ENCODE measurements at regions not wholly inside any gene's neighbourhood (a gene's known extent, or its start where the extent isn't known, plus 50 kb on each side); places are given as distances from the start of the nearest gene placed in this dataset.

GRCh38 chr12:125357561-125357960 is 292.3 kb downstream of the AACS start:
- no peak for DNase-seq (ENCODE audit: low read depth in 2 of 2)

DNA sequence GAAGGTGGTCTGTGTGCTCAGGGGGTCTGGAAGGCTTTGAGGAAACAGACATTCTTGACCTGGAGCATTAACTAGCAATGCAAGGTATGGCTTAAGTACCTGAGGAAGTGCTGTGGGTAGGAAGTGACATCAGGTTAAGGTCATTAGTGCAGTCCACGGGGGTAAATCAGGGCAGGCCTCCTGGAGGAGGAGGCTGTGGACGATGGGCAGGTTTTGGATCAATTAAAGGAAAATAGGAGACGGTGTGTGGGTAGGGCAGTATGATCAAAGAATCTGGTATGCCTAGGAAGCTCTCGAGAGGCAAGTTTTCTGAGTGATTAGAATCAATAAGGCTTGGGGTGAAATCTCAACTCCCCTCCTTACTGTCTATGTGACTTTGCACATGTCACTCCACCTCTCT is 295.3 kb downstream of the AACS start:
- no peak for DNase-seq (ENCODE audit: low read depth in 2 of 2)

GRCh38 chr12:125371033-125371432 is 305.8 kb downstream of the AACS start:
- no peak for DNase-seq (ENCODE audit: low read depth in 2 of 2)

GRCh38 chr12:125372085-125372484 is 306.9 kb downstream of the AACS start:
- no peak for DNase-seq (ENCODE audit: low read depth in 2 of 2)

DNA sequence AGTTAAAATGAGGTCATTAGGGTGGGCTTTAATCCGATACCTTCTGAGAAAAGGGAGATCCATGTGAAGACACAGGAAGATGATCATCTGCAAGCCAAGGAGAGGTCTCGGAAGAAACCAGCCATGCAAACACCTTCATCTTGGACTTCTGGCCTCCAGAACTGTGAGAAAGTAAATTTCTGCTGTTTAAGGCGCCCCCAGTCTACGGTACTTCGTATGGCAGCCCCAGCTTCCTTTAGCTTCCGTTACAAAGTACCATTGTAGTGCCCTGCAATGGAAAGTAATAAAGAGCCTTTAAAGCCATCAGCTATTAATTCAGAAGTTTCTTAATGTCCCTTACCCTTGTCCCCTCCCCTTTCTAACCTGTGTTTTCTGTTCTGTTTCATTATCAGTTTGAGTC is 308.1 kb downstream of the AACS start:
- DNase-seq (ENCODE audit: low read depth in 2 of 2), result no peak

- no peak for DNase-seq (ENCODE audit: low read depth in 2 of 2)
These were observed 311.2 kb downstream of the AACS start for GRCh38 chr12:125376422-125376821.

DNA sequence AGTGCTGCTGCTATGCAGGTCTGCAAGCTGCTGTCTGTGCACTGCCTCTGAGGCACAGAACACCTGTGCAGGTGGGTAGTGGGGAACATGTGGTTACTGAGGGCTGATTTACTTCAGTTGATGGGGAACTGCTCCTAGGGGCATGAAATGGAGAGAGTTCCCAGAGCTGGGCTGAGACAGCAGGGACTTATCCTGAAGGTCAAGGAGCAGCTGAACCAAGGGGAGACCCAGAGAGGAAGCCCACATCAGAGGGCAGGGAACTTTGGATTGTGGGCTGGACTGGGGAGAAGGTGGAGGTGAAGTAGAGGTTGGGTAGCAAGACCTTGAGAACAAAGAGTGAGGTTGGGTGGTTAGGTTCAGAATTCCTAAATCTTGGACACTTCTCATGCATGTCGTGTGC is 311.9 kb downstream of the AACS start:
- DNase-seq (ENCODE audit: low read depth in 2 of 2), result no peak

- DNase-seq (ENCODE audit: low read depth in 2 of 2), result no peak
These were observed 316.1 kb downstream of the AACS start for GRCh38 chr12:125381373-125381772.

- no peak for DNase-seq (ENCODE audit: low read depth in 2 of 2)
These were observed 317.7 kb downstream of the AACS start for GRCh38 chr12:125382926-125383325.

- no peak for DNase-seq (ENCODE audit: low read depth in 2 of 2)
These were observed 321.4 kb downstream of the AACS start for GRCh38 chr12:125386652-125387051.

DNA sequence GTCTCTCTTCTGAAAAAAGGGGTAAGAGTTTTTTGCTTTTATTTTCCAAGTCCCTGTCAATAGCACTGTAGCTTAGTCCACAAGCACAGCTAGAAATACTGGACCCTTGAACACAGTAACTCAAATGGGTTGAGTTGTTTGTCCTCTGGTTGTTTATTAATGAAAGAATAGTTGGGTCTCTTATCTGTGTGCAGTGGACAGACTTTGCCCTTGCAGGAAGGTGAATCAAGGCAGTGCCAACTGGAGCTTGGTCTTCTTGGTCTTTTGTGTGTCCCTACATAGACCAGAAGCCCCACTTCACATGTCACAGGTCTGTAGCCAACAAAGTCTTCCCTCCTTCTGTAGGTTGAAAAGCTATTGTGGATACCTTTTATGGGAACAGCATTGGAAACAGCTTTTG is 322.0 kb downstream of the AACS start:
- no peak for DNase-seq (ENCODE audit: low read depth in 2 of 2)

DNA sequence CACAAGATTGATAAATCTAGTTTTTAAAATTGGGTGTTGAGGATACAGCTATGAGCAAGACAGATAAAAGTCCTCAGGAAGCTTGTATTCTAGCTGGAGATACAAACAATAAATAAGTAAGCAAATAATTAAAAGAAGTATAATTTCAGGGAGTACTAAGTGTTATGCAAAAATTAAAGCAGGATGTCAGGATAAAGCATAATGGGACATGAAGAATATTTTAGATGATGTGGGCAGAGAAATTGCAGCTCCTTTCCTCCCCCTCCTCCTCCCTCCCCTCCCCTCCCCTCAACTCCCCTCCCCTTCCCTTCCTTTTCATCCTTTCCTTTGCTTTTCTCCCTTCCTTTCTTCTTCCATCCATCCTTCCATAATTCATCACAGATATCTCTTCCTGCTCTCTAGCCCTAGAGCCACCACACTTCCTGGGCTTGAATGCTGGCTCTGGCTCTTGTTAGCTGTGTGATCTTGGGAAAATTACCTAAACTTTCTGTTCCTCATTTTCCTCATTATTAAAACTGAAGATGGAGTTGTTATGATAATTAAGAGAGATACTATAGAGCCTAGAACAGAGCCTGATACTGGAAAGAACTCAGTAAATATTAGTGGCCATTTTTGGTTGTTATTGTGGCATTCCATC is 323.9 kb downstream of the AACS start:
- no peak for DNase-seq (ENCODE audit: low read depth in 2 of 2)

GRCh38 chr12:125393569-125393968 is 328.3 kb downstream of the AACS start:
- DNase-seq (ENCODE audit: low read depth in 2 of 2), result no peak

- no peak for DNase-seq (ENCODE audit: low read depth in 2 of 2)
These were observed 330.5 kb downstream of the AACS start for GRCh38 chr12:125395583-125396215.

DNA sequence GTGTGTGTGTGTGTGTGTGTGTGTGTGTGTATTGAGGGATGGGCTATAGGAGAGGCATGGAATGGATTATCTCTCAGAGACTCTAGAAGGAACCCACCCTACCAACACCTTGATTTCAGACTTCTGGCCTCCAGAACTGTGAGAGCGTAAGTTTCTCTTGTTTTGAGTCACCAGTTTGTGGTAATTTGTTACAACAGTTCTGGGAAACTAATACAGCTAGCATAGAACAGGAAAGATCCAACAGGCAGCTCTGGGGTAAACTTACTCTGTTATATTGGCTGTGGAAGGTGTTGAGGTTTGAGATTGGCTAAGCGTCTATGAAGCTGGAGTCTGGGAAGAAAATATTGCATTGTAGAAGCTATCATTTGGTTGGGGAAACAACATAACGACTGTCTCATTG is 334.3 kb downstream of the AACS start:
- no peak for DNase-seq (ENCODE audit: low read depth in 2 of 2)

GRCh38 chr12:125402874-125403789 is 337.9 kb downstream of the AACS start:
- no peak for DNase-seq (ENCODE audit: low read depth in 2 of 2)

DNA sequence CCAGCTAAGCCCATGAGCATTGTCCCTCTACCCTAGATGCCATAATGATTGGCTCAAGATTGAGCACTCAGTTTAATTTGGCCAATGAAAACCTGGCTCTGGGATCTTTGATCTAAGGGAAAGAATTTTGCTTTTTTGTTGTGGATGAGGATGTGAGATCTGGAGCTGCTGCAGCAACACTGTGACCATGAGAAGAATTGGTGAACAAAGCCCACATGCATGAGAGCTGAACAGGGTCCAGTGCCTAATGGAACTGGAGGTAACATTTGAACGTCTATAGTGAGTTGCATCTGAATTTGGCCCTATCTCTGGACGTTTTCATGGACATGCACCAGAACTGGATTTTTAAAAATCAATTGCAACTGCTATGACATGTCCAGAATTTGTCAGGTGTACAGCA is 338.6 kb downstream of the AACS start:
- DNase-seq (ENCODE audit: low read depth in 2 of 2), result no peak

- DNase-seq (ENCODE audit: low read depth in 2 of 2), result no peak
These were observed 340.9 kb downstream of the AACS start for GRCh38 chr12:125406131-125406530.

DNA sequence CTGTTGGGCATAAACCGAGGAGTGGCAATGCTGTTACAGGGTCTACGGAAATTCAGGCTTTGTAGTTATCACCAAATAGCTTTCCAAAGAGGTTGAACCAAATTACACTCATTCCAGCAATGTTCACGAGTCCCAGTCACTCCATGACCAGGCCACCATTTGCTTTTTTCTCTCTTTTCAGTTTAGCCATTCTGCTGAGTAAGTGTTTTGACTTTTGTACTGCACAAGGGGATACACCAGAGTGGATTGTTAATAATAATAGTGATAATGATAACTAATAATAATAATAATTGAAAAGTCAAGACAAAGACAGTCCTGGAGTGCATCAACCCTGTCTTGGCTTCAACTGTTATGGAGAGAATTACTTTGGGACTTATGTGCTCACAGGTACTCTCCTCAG is 343.5 kb downstream of the AACS start:
- DNase-seq (ENCODE audit: low read depth in 2 of 2), result no peak

DNA sequence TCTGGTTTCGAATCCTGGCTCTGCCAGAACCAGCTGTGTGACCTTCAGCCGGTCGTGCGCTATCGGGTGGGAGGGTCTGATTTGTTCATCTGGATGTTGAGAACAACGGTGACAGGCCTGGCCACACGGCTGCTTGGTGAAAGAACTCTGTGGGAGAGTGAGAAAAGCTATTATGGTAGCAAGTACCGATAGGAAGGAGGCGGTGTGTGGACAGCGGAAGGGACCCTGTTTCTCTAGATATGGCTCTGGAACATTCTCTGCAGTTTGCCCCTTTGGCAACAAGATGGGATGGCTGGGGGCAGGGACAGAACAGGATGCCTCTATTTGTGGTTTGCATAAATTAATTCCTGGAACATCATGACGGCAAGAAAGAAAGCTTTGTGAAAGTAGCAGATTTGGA is 347.3 kb downstream of the AACS start:
- no peak for DNase-seq (ENCODE audit: low read depth in 2 of 2)

GRCh38 chr12:125417446-125417845 is 352.2 kb downstream of the AACS start:
- no peak for DNase-seq (ENCODE audit: low read depth in 2 of 2)

- no peak for DNase-seq (ENCODE audit: low read depth in 2 of 2)
These were observed 353.8 kb downstream of the AACS start for GRCh38 chr12:125418902-125419564.
